ENCODE measurements at regions not wholly inside any gene's neighbourhood (a gene's known extent, or its start where the extent isn't known, plus 50 kb on each side); places are given as distances from the start of the nearest gene placed in this dataset.

DNA sequence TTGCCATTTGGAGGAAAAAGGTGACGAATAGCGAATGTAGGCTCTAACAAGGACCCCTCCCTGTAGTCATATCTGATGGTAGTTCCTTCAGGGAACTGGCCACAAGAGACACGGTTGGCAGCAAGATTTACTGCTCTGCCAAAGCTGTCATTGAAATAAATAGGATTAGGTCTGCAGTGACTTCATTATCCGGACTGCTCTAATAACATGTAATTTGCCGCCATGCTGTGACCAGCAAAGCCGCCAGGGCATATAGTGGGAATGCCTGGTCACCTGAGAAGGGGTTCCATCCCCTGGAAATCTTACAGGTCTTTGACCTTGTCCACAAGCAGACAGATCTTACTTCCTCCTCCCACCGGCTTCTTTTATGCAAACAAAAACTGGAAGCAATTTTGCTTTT lies 59.4 kb upstream of the LAPTM4A start:
- H3K9me3 ChIP-seq = no peaks in the 10 kb centered on the region
- intact Hi-C loops (cut with DNase I) = no loop called here
- H3K36me3 ChIP-seq = no peaks in the 10 kb centered on the region
- peaks cover 0 to 6% (median 0%) of the 10 kb centered on the region in 4 donors for H3K4me1 ChIP-seq
- WGBS, 2 donors = 66 to 72% methylated on average over 7 of the region's 7 CpGs
- H3K27ac ChIP-seq = no peak overlapping the region
- TF ChIP-seq POLR2A (IDR thresholded peaks at IDR 0.05) (no peak), EP300 (IDR thresholded peaks at IDR 0.05) (no peak), POLR2AphosphoS5 (IDR thresholded peaks at IDR 0.05) (no peak)
- TF ChIP-seq, protein P1, sequence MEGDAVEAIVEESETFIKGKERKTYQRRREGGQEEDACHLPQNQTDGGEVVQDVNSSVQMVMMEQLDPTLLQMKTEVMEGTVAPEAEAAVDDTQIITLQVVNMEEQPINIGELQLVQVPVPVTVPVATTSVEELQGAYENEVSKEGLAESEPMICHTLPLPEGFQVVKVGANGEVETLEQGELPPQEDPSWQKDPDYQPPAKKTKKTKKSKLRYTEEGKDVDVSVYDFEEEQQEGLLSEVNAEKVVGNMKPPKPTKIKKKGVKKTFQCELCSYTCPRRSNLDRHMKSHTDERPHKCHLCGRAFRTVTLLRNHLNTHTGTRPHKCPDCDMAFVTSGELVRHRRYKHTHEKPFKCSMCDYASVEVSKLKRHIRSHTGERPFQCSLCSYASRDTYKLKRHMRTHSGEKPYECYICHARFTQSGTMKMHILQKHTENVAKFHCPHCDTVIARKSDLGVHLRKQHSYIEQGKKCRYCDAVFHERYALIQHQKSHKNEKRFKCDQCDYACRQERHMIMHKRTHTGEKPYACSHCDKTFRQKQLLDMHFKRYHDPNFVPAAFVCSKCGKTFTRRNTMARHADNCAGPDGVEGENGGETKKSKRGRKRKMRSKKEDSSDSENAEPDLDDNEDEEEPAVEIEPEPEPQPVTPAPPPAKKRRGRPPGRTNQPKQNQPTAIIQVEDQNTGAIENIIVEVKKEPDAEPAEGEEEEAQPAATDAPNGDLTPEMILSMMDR (IDR thresholded peaks at IDR 0.05) = no peak
- DNase-seq = no peak
- peaks cover 0 to 11% (median 0%) of the 10 kb centered on the region in 3 donors for H3K27me3 ChIP-seq
- no peak overlapping the region for H3K4me3 ChIP-seq

DNA sequence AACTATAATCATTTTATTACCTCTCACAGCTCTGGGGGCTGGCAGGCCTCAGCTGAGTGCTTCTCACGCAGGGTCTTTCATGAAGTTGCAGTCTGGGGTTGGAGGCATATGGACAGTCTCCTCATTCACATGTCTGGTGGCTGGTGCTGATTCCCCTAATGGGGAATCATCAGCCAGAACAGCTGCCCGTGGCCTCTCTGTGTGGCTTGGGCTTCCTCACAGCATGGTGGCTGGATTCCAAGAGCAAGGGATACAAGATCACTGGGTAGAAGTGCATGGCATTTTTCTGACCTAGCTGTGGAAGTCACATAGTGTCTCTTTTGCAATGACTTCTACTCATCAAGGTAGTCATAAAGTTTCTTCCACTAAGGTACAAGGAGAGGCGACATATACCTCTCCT lies 59.0 kb upstream of the LAPTM4A start:
- no peak for DNase-seq
- H3K4me1 ChIP-seq = peaks cover 0 to 6% (median 0%) of the 10 kb centered on the region in 4 donors
- no peaks in the 10 kb centered on the region for H3K36me3 ChIP-seq
- WGBS, 2 donors = 92 to 95% methylated on average over 3 of the region's 3 CpGs
- peaks cover 0 to 14% (median 0%) of the 10 kb centered on the region in 3 donors for H3K27me3 ChIP-seq
- no peaks in the 10 kb centered on the region for H3K9me3 ChIP-seq
- intact Hi-C loops (cut with DNase I) = no loop called here
- H3K4me3 ChIP-seq = no peak overlapping the region
- H3K27ac ChIP-seq = no peak overlapping the region
- TF ChIP-seq EP300 (IDR thresholded peaks at IDR 0.05) (no peak), POLR2AphosphoS5 (IDR thresholded peaks at IDR 0.05) (no peak), POLR2A (IDR thresholded peaks at IDR 0.05) (no peak)
- TF ChIP-seq, protein P1 (IDR thresholded peaks at IDR 0.05) = no peak

DNA sequence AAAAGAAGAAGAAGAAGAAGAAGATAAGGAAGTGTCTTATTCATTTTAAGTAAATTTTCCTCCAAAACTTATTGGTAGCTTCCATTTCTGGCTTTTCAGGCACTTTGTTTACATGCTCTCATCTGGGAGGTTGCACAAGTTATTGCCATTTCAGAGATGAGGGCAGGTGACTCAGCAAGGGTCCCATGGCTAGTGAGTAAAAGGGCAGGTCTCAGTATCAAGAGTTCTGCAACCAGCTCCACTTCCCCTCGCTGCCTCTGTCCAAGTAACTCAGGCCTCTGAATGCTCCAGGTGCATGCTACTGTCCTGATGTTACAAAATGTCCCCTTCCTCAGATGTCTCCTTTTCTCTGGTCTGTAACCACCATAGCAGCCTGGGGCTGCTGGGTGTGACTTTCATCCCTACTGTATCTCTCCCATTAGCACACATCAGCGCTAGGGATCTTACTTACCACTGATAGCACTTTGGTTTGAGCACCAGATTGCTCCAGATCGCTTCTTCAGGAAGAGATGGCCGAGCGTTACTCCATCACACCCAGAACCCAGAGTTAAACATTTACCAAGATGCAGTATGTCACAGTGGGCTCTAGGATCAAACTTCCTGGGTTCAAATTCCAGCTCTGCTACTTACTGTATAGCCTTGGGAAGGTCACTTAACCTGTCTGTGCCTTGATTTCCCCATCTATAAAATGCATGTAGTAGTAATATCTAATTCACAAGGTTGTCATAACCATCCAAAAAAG lies 57.4 kb upstream of the LAPTM4A start:
- DNase-seq = no peak
- H3K9me3 ChIP-seq = no peaks in the 10 kb centered on the region
- intact Hi-C loops (cut with DNase I) = no loop called here
- no peak overlapping the region for H3K4me3 ChIP-seq
- peaks cover 0 to 14% (median 3%) of the 10 kb centered on the region in 3 donors for H3K27me3 ChIP-seq
- 31 to 79% methylated on average over 5 of the region's 5 CpGs for WGBS, 2 donors
- no peak overlapping the region for H3K27ac ChIP-seq
- no peaks in the 10 kb centered on the region for H3K36me3 ChIP-seq
- TF ChIP-seq POLR2AphosphoS5 (IDR thresholded peaks at IDR 0.05) (no peak), EP300 (IDR thresholded peaks at IDR 0.05) (no peak), POLR2A (IDR thresholded peaks at IDR 0.05) (no peak)
- TF ChIP-seq, protein P1 (IDR thresholded peaks at IDR 0.05) = no peak
- peaks cover 0 to 6% (median 0%) of the 10 kb centered on the region in 4 donors for H3K4me1 ChIP-seq

DNA sequence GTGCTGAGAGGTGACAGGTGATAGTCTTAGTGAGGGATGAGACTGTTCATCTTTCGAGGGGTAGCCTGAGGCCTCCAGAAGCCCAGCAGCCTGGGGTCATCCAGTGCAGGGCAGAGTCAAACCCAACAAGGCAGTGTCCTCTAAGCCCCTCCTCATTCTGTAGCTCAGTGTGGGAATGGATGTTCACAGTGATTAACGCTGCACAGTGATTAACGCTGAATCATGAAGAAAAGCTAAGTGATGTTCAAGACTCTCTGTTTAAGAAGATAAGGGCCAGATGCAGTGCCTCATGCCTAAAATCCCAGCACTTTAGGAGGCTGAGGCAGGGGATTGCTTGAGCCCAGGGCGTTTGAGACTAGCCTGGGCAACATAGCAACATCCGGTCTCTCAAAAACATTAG lies 56.3 kb upstream of the LAPTM4A start:
- TF ChIP-seq, protein P1 (IDR thresholded peaks at IDR 0.05) = no peak
- no peak for TF ChIP-seq POLR2A (IDR thresholded peaks at IDR 0.05)
- TF ChIP-seq POLR2AphosphoS5 (IDR thresholded peaks at IDR 0.05) = no peak
- TF ChIP-seq EP300 (IDR thresholded peaks at IDR 0.05) = no peak
- no peak for DNase-seq
- WGBS, 2 donors = 88 to 93% methylated on average over 5 of the region's 5 CpGs
- H3K27ac ChIP-seq = no peak overlapping the region
- intact Hi-C loops (cut with DNase I) = no loop called here
- no peaks in the 10 kb centered on the region for H3K9me3 ChIP-seq
- no peaks in the 10 kb centered on the region for H3K36me3 ChIP-seq
- no peak overlapping the region for H3K4me3 ChIP-seq
- H3K27me3 ChIP-seq = peaks cover 0 to 14% (median 3%) of the 10 kb centered on the region in 3 donors
- peaks cover 0 to 6% (median 0%) of the 10 kb centered on the region in 4 donors for H3K4me1 ChIP-seq

Measured in sigmoid colon (tissue), 6 donors.